A673 (cell line): ENCODE measurements at regions not wholly inside any gene's neighbourhood (a gene's known extent, or its start where the extent isn't known, plus 50 kb on each side); places are given as distances from the start of the nearest gene placed in this dataset.

Experiments
- BruUV-seq: library from RNA; stranded (reverse); fragments of 400-500 nt; replicated peaks from 2 replicates; lab custom pipeline; 2021; lab: Mats Ljungman, UMichigan
- CTCF ChIA-PET: fragments of 300-600 bp; sonication (Branson Sonifier 250); formaldehyde crosslinking; loops from one replicate; lab custom pipeline; 2022; ENCODE audit warnings: antibody characterized with exemption; lab: Charles Lee
- POLR2A ChIA-PET: fragments of 300-600 bp; sonication (Branson Sonifier 250); formaldehyde crosslinking; loops from one replicate; lab custom pipeline; 2022; ENCODE audit warnings: antibody characterized with exemption; ENCODE audit not compliant: low non-redundant PET; lab: Charles Lee
- DNase-seq: peaks from one replicate; pipeline ENCODE4 v3.0.0-alpha.2; 2015; ENCODE audit warnings: low spot score
- H3K27ac ChIP-seq: fragments of 200-600 bp; sonication (generic); 2 replicates; pipeline ENCODE4 v1.5.1; 2016; ENCODE audit warnings: mixed run types, low read depth, mild to moderate bottlenecking, mixed read lengths, antibody characterized with exemption, low read length; ENCODE audit not compliant: poor library complexity, severe bottlenecking
- H3K27me3 ChIP-seq: fragments of 200-600 bp; sonication (generic); replicated peaks from 2 replicates; pipeline ENCODE4 v1.6.1; 2017; ENCODE audit warnings: mixed run types, low read depth, mild to moderate bottlenecking, mixed read lengths, antibody characterized with exemption, low read length; ENCODE audit not compliant: insufficient read depth, poor library complexity
- H3K36me3 ChIP-seq: fragments of 200-600 bp; sonication (generic); 2 replicates; pipeline ENCODE4 v1.6.1; 2016; ENCODE audit warnings: mixed run types, mild to moderate bottlenecking, mixed read lengths, antibody characterized with exemption, low read length; ENCODE audit not compliant: insufficient read depth, poor library complexity, severe bottlenecking
- H3K4me1 ChIP-seq: fragments of 200-600 bp; sonication (generic); 2 replicates; pipeline ENCODE4 v1.6.1; 2017; ENCODE audit warnings: mixed run types, mild to moderate bottlenecking, mixed read lengths, antibody characterized with exemption, low read length; ENCODE audit not compliant: insufficient read depth, poor library complexity, severe bottlenecking
- H3K4me3 ChIP-seq: fragments of 200-600 bp; sonication (generic); 2 replicates; pipeline ENCODE4 v1.5.1; 2016; ENCODE audit warnings: low read depth, mixed run types, mild to moderate bottlenecking, mixed read lengths, low read length; ENCODE audit not compliant: poor library complexity, severe bottlenecking
- H3K9me3 ChIP-seq: fragments of 200-600 bp; sonication (generic); 2 replicates; pipeline ENCODE4 v1.6.1; 2016; ENCODE audit warnings: mixed run types, low read depth, mild to moderate bottlenecking, mixed read lengths, antibody characterized with exemption, low read length; ENCODE audit not compliant: poor library complexity, severe bottlenecking
- CTCF ChIP-seq: fragments of 300-800, 200-600 bp; sonication (generic); conservative IDR thresholded peaks from 2 replicates; pipeline ENCODE4 v1.5.1; 2017; ENCODE audit warnings: low read depth, mild to moderate bottlenecking, antibody characterized with exemption, low read length, moderate library complexity, mixed read lengths
- EZH2 ChIP-seq: fragments of 200-600 bp; sonication (generic); IDR thresholded peaks from 2 replicates; pipeline ENCODE4 v1.6.1; 2017; ENCODE audit warnings: borderline replicate concordance, low read depth, mild to moderate bottlenecking, mixed read lengths, antibody characterized with exemption, low read length; ENCODE audit not compliant: poor library complexity, severe bottlenecking
- intact Hi-C: fragments of 100-400 bp; cut with micrococcal nuclease; formaldehyde crosslinking; loops from one replicate; pipeline ENCODE4 v1.10.0; 2022; ENCODE audit not compliant: unreplicated experiment

DNA sequence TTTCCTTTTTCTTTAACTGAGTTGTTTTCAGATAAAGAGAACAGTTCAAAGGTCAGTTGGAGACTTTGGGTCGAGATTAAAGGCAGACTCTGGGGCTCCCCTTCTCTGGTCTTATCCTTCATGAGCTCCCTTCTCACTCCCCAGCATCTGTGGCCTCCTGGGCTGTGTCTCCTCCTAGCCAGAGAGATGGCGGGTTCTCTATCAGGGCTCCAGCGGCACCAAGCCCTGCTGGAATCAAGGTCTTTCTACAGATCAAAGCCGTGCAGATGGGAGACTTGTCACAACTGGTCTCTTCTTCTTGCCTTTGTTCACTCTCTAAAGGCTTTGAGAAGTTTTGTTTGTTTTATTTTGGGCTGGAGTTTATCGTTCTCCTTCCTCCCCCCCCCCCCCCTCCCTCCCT, 373.7 kb upstream of the C1orf174 start:
- no TSS peak for BruUV-seq
- H3K27ac ChIP-seq, result no peak overlapping the region
- intact Hi-C loops, result no loop called here

DNA sequence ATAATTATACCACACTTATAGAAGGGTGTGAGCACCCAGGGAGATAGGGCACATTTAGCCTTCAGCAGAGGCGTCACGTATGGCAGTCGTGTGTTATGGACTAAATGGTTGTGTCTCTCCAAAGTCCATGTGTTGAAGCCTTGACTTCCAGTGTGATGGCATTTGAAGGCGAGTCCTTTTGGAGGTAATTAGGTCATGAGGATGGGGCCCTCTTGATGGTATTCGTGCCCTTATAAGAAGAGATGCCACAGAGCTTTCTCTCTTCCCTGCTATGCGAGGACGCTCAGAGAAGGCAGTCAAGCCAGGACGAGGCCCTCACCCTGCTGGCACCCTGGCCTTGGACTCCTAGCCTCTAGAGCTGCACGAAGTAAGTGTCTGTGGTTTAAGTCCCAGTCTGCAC, 375.0 kb upstream of the C1orf174 start:
- peaks cover 18% of the 10 kb centered on the region for H3K9me3 ChIP-seq
- no peak for DNase-seq
- no peak overlapping the region for H3K4me3 ChIP-seq
- peaks cover 21% of the 10 kb centered on the region for H3K27me3 ChIP-seq
- no peaks in the 10 kb centered on the region for H3K36me3 ChIP-seq
- intact Hi-C loops, result no loop called here
- TF ChIP-seq EZH2, result no peak
- no peak for TF ChIP-seq CTCF
- no TSS peak for BruUV-seq
- ChIA-PET POLR2A (interaction anchor here (0.6 kb wide), 1 partner anchor 451 kb away, joined by 3 read pairs; no protein-coding TSS in a partner anchor), CTCF (no interaction called here)
- no peaks in the 10 kb centered on the region for H3K4me1 ChIP-seq
- no peak overlapping the region for H3K27ac ChIP-seq

More for the DNA sequence above, 373.7 kb upstream of the C1orf174 start:
- DNase-seq, result no peak
- no peak for TF ChIP-seq EZH2
- no peak for TF ChIP-seq CTCF
- no peak overlapping the region for H3K4me3 ChIP-seq
- H3K36me3 ChIP-seq, result no peaks in the 10 kb centered on the region
- H3K4me1 ChIP-seq, result no peaks in the 10 kb centered on the region
- ChIA-PET CTCF (no interaction called here), POLR2A (no interaction called here)
- H3K9me3 ChIP-seq, result peaks cover 11% of the 10 kb centered on the region
- peaks cover 25% of the 10 kb centered on the region for H3K27me3 ChIP-seq

GRCh38 chr1:4276238-4276637, 376.2 kb upstream of the C1orf174 start:
- ChIA-PET POLR2A (no interaction called here), CTCF (no interaction called here)
- Histone ChIP-seq H3K4me1 (no peaks in the 10 kb centered on the region), H3K36me3 (no peaks in the 10 kb centered on the region), H3K27ac (no peak overlapping the region), H3K9me3 (peaks cover 18% of the 10 kb centered on the region), H3K4me3 (no peak overlapping the region), H3K27me3 (peaks cover 18% of the 10 kb centered on the region)
- DNase-seq, result no peak
- intact Hi-C loops, result no loop called here
- TF ChIP-seq EZH2 (no peak), CTCF (no peak)
- no TSS peak for BruUV-seq
